Nephron progenitor cell (in vitro differentiated cells): ENCODE measurements at regions not wholly inside any gene's neighbourhood (a gene's known extent, or its start where the extent isn't known, plus 50 kb on each side); places are given as distances from the start of the nearest gene placed in this dataset.
"Not testable (repeated sequence)": the region's sequence is repeated elsewhere in the genome, so short reads cannot be mapped to it uniquely, and the experiment has no call there.

ENCODE experiments used
- DNase-seq: peaks from one replicate; pipeline ENCODE4 v3.0.0; 2021
- H3K27ac Mint-ChIP-seq: 2 replicates; pipeline ENCODE4 v1.8.0; 2021; ENCODE audit warnings: mild to moderate bottlenecking, moderate library complexity, mixed read lengths
- H3K27me3 Mint-ChIP-seq: 2 replicates; pipeline ENCODE4 v1.8.0; 2021; ENCODE audit warnings: mild to moderate bottlenecking, low read depth, mixed read lengths; ENCODE audit not compliant: poor library complexity
- H3K36me3 Mint-ChIP-seq: 2 replicates; pipeline ENCODE4 v1.8.0; 2021; ENCODE audit warnings: low read depth, mixed read lengths
- H3K4me1 Mint-ChIP-seq: 2 replicates; pipeline ENCODE4 v1.8.0; 2021; ENCODE audit warnings: mixed read lengths
- H3K4me3 Mint-ChIP-seq: 2 replicates; pipeline ENCODE4 v1.8.0; 2021; ENCODE audit warnings: mild to moderate bottlenecking, moderate library complexity, mixed read lengths
- H3K9me3 Mint-ChIP-seq: 2 replicates; pipeline ENCODE4 v1.8.0; 2021; ENCODE audit warnings: mild to moderate bottlenecking, moderate library complexity, mixed read lengths
- CTCF ChIP-seq: fragments of 200-600 bp; sonication (generic); IDR thresholded peaks from 2 replicates; pipeline ENCODE4 v1.5.0; 2021; ENCODE audit warnings: antibody characterized with exemption

- no peak overlapping the region for H3K4me3 Mint-ChIP-seq
- TF ChIP-seq CTCF = no peak
- H3K9me3 Mint-ChIP-seq = peaks cover 5% of the 10 kb centered on the region
- peaks cover 47% of the 10 kb centered on the region for H3K27me3 Mint-ChIP-seq
- DNase-seq = no peak
- no peaks in the 10 kb centered on the region for H3K36me3 Mint-ChIP-seq
- H3K4me1 Mint-ChIP-seq = peaks cover 20% of the 10 kb centered on the region
- H3K27ac Mint-ChIP-seq = no peak overlapping the region
These were observed 372.2 kb downstream of the RRAGC start for GRCh38 chr1:38487396-38487795.

DNA sequence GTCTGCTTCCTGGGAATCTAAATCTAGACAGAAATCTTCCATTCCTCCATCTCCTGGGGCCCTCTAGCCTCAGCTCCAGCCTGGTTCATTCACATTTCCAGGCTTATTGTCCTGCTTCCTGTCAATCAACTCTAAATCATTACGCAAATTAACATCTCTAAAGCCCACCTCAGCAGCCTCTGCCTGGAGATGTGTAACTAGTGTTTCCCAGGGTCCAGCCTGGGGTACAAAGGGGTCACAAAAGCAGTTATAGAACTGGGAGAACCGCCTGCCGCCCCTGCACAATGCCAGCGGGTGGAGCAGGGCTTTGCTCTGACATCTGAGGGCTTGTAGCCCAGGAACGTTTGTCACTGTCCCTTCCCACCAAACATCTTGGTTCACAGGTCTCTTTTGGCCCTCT, 373.5 kb downstream of the RRAGC start:
- Mint-ChIP-seq H3K9me3 (peaks cover 10% of the 10 kb centered on the region), H3K4me3 (no peak overlapping the region), H3K36me3 (no peaks in the 10 kb centered on the region), H3K27me3 (peaks cover 37% of the 10 kb centered on the region), H3K4me1 (peaks cover 20% of the 10 kb centered on the region), H3K27ac (no peak overlapping the region)
- DNase-seq = no peak
- no peak for TF ChIP-seq CTCF

DNA sequence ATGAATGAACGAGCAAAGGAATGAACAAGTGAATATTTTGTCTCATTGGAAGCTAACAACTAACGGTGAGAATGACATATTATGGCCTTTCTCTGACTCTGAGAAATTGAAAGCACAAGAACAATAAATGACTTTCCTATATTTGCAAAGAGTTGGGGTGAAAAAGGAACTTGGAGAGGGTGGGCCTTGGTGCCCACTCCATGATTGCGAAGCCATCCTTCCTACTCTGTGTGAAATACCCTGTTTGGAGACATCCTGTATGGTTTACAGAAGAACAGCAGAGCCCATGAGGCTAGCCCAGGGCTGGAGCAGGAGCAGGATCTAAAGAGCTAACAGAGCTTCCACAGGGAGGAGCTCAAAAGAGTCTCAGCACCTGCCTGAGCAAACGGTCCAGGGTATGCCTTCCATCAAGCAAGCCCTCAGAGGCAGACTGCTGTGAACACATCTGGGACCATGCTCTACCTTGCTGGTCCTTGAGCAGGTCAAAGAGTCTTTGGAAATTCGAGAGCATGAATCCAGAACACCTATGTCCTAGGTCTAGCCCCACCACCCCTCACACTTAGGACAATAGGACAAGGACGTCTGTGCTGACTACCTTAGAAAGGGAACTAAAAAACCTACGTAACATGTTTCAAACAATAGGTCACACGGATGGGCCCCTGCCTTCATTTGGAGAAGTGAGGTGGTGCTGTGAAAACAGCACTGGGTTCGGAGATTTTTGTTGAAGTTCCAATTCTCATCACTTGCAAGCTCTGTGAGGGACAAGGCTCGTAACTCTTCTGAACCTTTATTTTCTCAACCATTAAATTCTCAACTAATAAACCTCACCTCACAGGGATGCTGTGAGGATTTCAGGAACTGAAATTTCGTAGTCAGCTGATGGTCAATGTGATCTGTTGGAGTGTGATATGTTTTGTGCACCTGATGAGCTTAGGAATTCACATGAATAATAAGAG, 377.4 kb downstream of the RRAGC start:
- H3K4me3 Mint-ChIP-seq = no peak overlapping the region
- H3K27me3 Mint-ChIP-seq = peaks cover 45% of the 10 kb centered on the region
- DNase-seq = no peak
- peaks cover 29% of the 10 kb centered on the region for H3K9me3 Mint-ChIP-seq
- H3K36me3 Mint-ChIP-seq = peaks cover 13% of the 10 kb centered on the region
- H3K4me1 Mint-ChIP-seq = peaks cover 25% of the 10 kb centered on the region
- H3K27ac Mint-ChIP-seq = no peak overlapping the region
- TF ChIP-seq CTCF = no peak

DNA sequence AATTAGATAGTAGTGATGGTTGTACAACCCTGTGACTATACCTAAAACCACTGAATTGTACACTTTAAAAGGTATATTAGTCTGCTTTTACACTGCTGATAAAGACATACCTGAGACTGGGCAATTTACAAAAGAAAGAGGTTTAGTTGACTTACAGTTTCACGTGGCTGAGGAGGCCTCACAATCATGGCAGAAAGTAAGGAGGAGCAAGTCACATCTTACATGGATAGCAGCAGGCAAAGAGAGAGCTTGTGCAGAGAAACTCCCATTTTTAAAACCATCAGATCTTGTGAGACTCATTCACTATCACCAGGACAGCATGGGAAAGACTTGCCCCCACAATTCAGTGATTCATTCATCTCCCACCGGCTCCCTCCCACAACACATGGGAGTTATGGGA, 379.9 kb downstream of the RRAGC start:
- H3K9me3 Mint-ChIP-seq = peaks cover 29% of the 10 kb centered on the region
- H3K27me3 Mint-ChIP-seq = peaks cover 53% of the 10 kb centered on the region
- H3K4me3 Mint-ChIP-seq, DNase-seq, H3K27ac Mint-ChIP-seq: not testable (repeated sequence)
- H3K4me1 Mint-ChIP-seq = peaks cover 32% of the 10 kb centered on the region
- peaks cover 13% of the 10 kb centered on the region for H3K36me3 Mint-ChIP-seq

DNA sequence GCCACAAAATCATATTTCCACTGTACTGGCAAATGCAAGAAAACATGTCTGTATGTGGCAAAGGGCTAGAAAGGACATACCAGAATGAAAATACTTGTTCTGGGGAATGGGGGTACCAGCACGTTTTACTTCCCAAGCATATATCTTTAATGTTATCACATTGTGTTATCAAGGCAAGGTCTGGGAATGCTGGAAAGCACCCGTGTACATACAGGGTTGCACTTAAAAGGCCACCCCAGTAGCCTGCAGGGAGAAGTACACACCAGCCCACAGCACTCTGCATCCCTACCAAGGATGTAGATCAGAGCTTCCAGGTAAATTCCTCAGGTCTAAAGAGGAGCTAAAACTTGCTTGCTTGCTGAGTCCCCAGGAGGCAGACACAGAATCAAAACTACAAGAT, 381.8 kb downstream of the RRAGC start:
- H3K36me3 Mint-ChIP-seq = peaks cover 13% of the 10 kb centered on the region
- H3K9me3 Mint-ChIP-seq = peaks cover 29% of the 10 kb centered on the region
- no peak overlapping the region for H3K27ac Mint-ChIP-seq
- DNase-seq = no peak
- H3K4me3 Mint-ChIP-seq = no peak overlapping the region
- H3K4me1 Mint-ChIP-seq = peaks cover 27% of the 10 kb centered on the region
- peaks cover 63% of the 10 kb centered on the region for H3K27me3 Mint-ChIP-seq
- TF ChIP-seq CTCF = no peak

GRCh38 chr1:38476850-38477178, 382.8 kb downstream of the RRAGC start:
- no peak overlapping the region for H3K27ac Mint-ChIP-seq
- no peak for TF ChIP-seq CTCF
- DNase-seq = peak; percentile 25
- peaks cover 27% of the 10 kb centered on the region for H3K4me1 Mint-ChIP-seq
- peaks cover 13% of the 10 kb centered on the region for H3K36me3 Mint-ChIP-seq
- H3K9me3 Mint-ChIP-seq = peaks cover 29% of the 10 kb centered on the region
- peak overlapping the region; percentile 82 for H3K4me3 Mint-ChIP-seq
- H3K27me3 Mint-ChIP-seq = peaks cover 71% of the 10 kb centered on the region
